ACC112 (cell line): ENCODE measurements at regions not wholly inside any gene's neighbourhood (a gene's known extent, or its start where the extent isn't known, plus 50 kb on each side); places are given as distances from the start of the nearest gene placed in this dataset.

Source experiments
- H2AFZ ChIP-seq: fragments of 200-600 bp; sonication (generic); one replicate; pipeline ENCODE4 v1.6.0; 2017; ENCODE audit warnings: antibody characterized with exemption, low read length; ENCODE audit not compliant: unreplicated experiment
- H3K27ac ChIP-seq: fragments of 200-600 bp; sonication (generic); 2 replicates; pipeline ENCODE4 v1.5.1; 2014; ENCODE audit warnings: low read depth, mild to moderate bottlenecking, antibody characterized with exemption, low read length, moderate library complexity
- H3K27me3 ChIP-seq: fragments of 200-600 bp; sonication (generic); 2 replicates; pipeline ENCODE4 v1.6.1; 2014; ENCODE audit warnings: mild to moderate bottlenecking, antibody characterized with exemption, low read length, moderate library complexity, mixed read lengths; ENCODE audit not compliant: insufficient read depth
- H3K36me3 ChIP-seq: fragments of 200-600 bp; sonication (generic); 2 replicates; pipeline ENCODE4 v1.6.1; 2016; ENCODE audit warnings: mild to moderate bottlenecking, antibody characterized with exemption, low read length, moderate library complexity, mixed read lengths; ENCODE audit not compliant: insufficient read depth
- H3K4me1 ChIP-seq: fragments of 200-600 bp; sonication (generic); one replicate; pipeline ENCODE4 v1.6.1; 2016; ENCODE audit warnings: low read length, mixed read lengths; ENCODE audit not compliant: insufficient read depth, unreplicated experiment, control insufficient read depth
- H3K4me3 ChIP-seq: fragments of 200-600 bp; sonication (generic); 2 replicates; pipeline ENCODE4 v1.5.1; 2014; ENCODE audit warnings: mild to moderate bottlenecking, low read depth, low read length
- H3K79me2 ChIP-seq: fragments of 200-600 bp; sonication (generic); one replicate; pipeline ENCODE4 v1.6.0; 2016; ENCODE audit warnings: low read length; ENCODE audit not compliant: control insufficient read depth, unreplicated experiment, insufficient read depth

GRCh38 chr10:44607116-44607515 is 222.2 kb upstream of the CXCL12 start:
- Histone ChIP-seq H3K27ac (no peak overlapping the region), H3K79me2 (no peaks in the 10 kb centered on the region), H3K36me3 (no peaks in the 10 kb centered on the region), H3K4me3 (no peak overlapping the region), H3K27me3 (no peaks in the 10 kb centered on the region), H3K4me1 (peaks cover under 1% of the 10 kb centered on the region), H2AFZ (no peak overlapping the region)

- Histone ChIP-seq H3K27ac (no peak overlapping the region), H3K4me1 (peaks cover 16% of the 10 kb centered on the region), H2AFZ (no peak overlapping the region), H3K4me3 (no peak overlapping the region), H3K36me3 (no peaks in the 10 kb centered on the region), H3K27me3 (no peaks in the 10 kb centered on the region), H3K79me2 (no peaks in the 10 kb centered on the region)
Measured at GRCh38 chr10:44618910-44619309, 234.0 kb upstream of the CXCL12 start.

GRCh38 chr10:44619521-44619920 is 234.6 kb upstream of the CXCL12 start:
- no peaks in the 10 kb centered on the region for H3K79me2 ChIP-seq

GRCh38 chr10:44619975-44620374 is 235.1 kb upstream of the CXCL12 start:
- Histone ChIP-seq H3K27me3 (no peaks in the 10 kb centered on the region), H2AFZ (peak overlapping the region; percentile 36)

More at GRCh38 chr10:44619521-44619920, 234.6 kb upstream of the CXCL12 start:
- H3K27ac ChIP-seq: peak overlapping the region; percentile 57; the same call in 1 of the 2 replicates
- no peaks in the 10 kb centered on the region for H3K36me3 ChIP-seq
- peaks cover 16% of the 10 kb centered on the region for H3K4me1 ChIP-seq
- H3K4me3 ChIP-seq: no peak overlapping the region
- H3K27me3 ChIP-seq: no peaks in the 10 kb centered on the region
- H2AFZ ChIP-seq: no peak overlapping the region

GRCh38 chr10:44627591-44628354 is 242.9 kb upstream of the CXCL12 start:
- H2AFZ ChIP-seq: peak overlapping the region; percentile 66
- peaks cover 28% of the 10 kb centered on the region for H3K4me1 ChIP-seq
- H3K27me3 ChIP-seq: no peaks in the 10 kb centered on the region
- H3K79me2 ChIP-seq: no peaks in the 10 kb centered on the region
- H3K4me3 ChIP-seq: no peak overlapping the region
- H3K27ac ChIP-seq: peak overlapping the region; percentile 89
- H3K36me3 ChIP-seq: no peaks in the 10 kb centered on the region

More at GRCh38 chr10:44619975-44620374, 235.1 kb upstream of the CXCL12 start:
- Histone ChIP-seq H3K36me3 (no peaks in the 10 kb centered on the region), H3K79me2 (no peaks in the 10 kb centered on the region), H3K4me3 (peak overlapping the region; percentile 26; the same call in 1 of the 2 replicates), H3K27ac (peak overlapping the region; percentile 57), H3K4me1 (peaks cover 16% of the 10 kb centered on the region)

GRCh38 chr10:44628921-44629320 is 244.0 kb upstream of the CXCL12 start:
- Histone ChIP-seq H3K4me3 (peak overlapping the region; percentile 4; the same call in 1 of the 2 replicates), H3K27me3 (no peaks in the 10 kb centered on the region), H3K27ac (peak overlapping the region; percentile 89), H3K36me3 (no peaks in the 10 kb centered on the region), H3K79me2 (no peaks in the 10 kb centered on the region), H3K4me1 (peaks cover 28% of the 10 kb centered on the region), H2AFZ (peak overlapping the region; percentile 64)

GRCh38 chr10:44635176-44635575 is 250.3 kb upstream of the CXCL12 start:
- no peaks in the 10 kb centered on the region for H3K4me1 ChIP-seq
- no peak overlapping the region for H3K4me3 ChIP-seq
- no peak overlapping the region for H2AFZ ChIP-seq
- no peaks in the 10 kb centered on the region for H3K27me3 ChIP-seq
- H3K27ac ChIP-seq: no peak overlapping the region
- no peaks in the 10 kb centered on the region for H3K36me3 ChIP-seq
- no peaks in the 10 kb centered on the region for H3K79me2 ChIP-seq

- H3K4me1 ChIP-seq: no peaks in the 10 kb centered on the region
- no peak overlapping the region for H3K27ac ChIP-seq
- no peaks in the 10 kb centered on the region for H3K27me3 ChIP-seq
- no peak overlapping the region for H3K4me3 ChIP-seq
- H3K36me3 ChIP-seq: no peaks in the 10 kb centered on the region
- no peak overlapping the region for H2AFZ ChIP-seq
- no peaks in the 10 kb centered on the region for H3K79me2 ChIP-seq
Measured at GRCh38 chr10:44636625-44637024, 251.7 kb upstream of the CXCL12 start.

- no peak overlapping the region for H3K4me3 ChIP-seq
- no peaks in the 10 kb centered on the region for H3K36me3 ChIP-seq
- H3K27ac ChIP-seq: no peak overlapping the region
- H3K4me1 ChIP-seq: no peaks in the 10 kb centered on the region
- no peaks in the 10 kb centered on the region for H3K27me3 ChIP-seq
- H2AFZ ChIP-seq: no peak overlapping the region
- no peaks in the 10 kb centered on the region for H3K79me2 ChIP-seq
Measured at GRCh38 chr10:44640429-44640828, 255.5 kb upstream of the CXCL12 start.

- H2AFZ ChIP-seq: no peak overlapping the region
- no peaks in the 10 kb centered on the region for H3K36me3 ChIP-seq
- no peak overlapping the region for H3K4me3 ChIP-seq
- H3K79me2 ChIP-seq: no peaks in the 10 kb centered on the region
- H3K4me1 ChIP-seq: peaks cover 6% of the 10 kb centered on the region
- no peaks in the 10 kb centered on the region for H3K27me3 ChIP-seq
- no peak overlapping the region for H3K27ac ChIP-seq
Measured at GRCh38 chr10:44647473-44647872, 262.6 kb upstream of the CXCL12 start.

GRCh38 chr10:44647877-44648542 is 263.1 kb upstream of the CXCL12 start:
- no peaks in the 10 kb centered on the region for H3K36me3 ChIP-seq
- H2AFZ ChIP-seq: no peak overlapping the region
- H3K27me3 ChIP-seq: no peaks in the 10 kb centered on the region
- H3K4me3 ChIP-seq: no peak overlapping the region
- H3K79me2 ChIP-seq: no peaks in the 10 kb centered on the region
- no peak overlapping the region for H3K27ac ChIP-seq
- H3K4me1 ChIP-seq: peaks cover 6% of the 10 kb centered on the region
